ENCODE measurements at regions not wholly inside any gene's neighbourhood (a gene's known extent, or its start where the extent isn't known, plus 50 kb on each side); places are given as distances from the start of the nearest gene placed in this dataset.

DNA sequence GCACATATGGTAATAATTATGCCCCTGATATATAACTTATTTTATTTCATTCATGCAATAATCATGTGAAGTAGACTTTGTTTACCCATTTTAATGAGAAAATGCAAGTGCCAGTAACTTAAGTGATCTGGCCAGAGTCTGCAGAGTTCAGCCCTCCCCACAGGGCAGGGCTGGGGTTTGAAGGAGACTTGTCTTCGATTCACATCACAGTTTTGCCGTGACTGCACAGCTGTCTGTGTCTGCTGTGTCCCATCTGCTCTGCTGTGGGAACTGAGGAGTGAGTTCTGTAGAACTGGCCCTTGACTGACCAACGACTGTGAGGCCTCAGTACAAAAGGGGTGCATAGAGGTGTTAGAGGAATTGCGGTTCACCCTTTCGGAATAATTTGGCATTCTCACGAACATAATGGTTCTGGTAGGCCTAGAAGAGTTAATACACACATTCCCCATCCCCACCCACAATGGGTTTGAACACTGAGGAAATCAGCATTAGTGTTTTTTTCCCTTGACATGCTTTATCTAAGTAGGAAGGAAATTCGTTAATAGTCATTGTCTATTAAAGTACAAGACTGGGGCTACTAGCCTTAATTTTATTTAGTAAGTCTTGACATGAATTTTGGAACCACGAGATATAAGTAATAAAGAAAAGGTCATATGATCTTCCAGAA is 113.6 kb upstream of the MON1B start:
- TF ChIP-seq, protein P1, sequence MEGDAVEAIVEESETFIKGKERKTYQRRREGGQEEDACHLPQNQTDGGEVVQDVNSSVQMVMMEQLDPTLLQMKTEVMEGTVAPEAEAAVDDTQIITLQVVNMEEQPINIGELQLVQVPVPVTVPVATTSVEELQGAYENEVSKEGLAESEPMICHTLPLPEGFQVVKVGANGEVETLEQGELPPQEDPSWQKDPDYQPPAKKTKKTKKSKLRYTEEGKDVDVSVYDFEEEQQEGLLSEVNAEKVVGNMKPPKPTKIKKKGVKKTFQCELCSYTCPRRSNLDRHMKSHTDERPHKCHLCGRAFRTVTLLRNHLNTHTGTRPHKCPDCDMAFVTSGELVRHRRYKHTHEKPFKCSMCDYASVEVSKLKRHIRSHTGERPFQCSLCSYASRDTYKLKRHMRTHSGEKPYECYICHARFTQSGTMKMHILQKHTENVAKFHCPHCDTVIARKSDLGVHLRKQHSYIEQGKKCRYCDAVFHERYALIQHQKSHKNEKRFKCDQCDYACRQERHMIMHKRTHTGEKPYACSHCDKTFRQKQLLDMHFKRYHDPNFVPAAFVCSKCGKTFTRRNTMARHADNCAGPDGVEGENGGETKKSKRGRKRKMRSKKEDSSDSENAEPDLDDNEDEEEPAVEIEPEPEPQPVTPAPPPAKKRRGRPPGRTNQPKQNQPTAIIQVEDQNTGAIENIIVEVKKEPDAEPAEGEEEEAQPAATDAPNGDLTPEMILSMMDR (IDR thresholded peaks at IDR 0.05): no peak
- no peak for TF ChIP-seq EP300 (IDR thresholded peaks at IDR 0.05)
- no peak for TF ChIP-seq POLR2A (IDR thresholded peaks at IDR 0.05; ENCODE audit: low read depth)
- TF ChIP-seq POLR2AphosphoS5 (IDR thresholded peaks at IDR 0.05): no peak
